ENCODE measurements at regions not wholly inside any gene's neighbourhood (a gene's known extent, or its start where the extent isn't known, plus 50 kb on each side); places are given as distances from the start of the nearest gene placed in this dataset.

DNA sequence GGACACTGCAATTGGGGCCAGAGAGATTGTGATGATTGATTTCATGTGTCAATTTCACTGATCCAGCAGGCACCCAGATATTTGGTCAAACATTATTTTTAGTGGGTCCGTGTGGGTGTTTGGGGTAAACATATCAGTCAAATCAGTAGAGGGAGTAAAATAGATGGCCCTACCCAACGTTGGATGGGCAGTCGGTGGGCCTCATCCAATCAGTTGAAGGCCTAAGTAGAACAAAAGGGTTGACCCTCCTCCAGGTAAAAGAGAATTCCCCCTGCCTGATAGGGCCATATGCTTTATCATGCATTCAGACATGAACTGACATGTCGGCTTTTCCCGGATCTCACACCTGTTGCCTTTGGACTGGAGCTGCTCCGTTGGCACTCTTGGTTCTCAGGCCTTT lies 195.1 kb upstream of the CAND1 start (continued):
- TF ChIP-seq ZFP37 (CRISPR knock-in tag; IDR thresholded peaks at IDR 0.05; ENCODE audit: borderline replicate concordance) (no peak), HNRNPUL1 (IDR thresholded peaks at IDR 0.05; ENCODE audit: low read depth, low read length) (no peak), ZNF10 (CRISPR knock-in tag; IDR thresholded peaks at IDR 0.05; ENCODE audit: borderline replicate concordance, low read depth) (no peak), ZSCAN30 (CRISPR knock-in tag; IDR thresholded peaks at IDR 0.05) (no peak), HOXA3 (CRISPR knock-in tag; IDR thresholded peaks at IDR 0.05) (no peak)
- TF ChIP-seq, protein P1, sequence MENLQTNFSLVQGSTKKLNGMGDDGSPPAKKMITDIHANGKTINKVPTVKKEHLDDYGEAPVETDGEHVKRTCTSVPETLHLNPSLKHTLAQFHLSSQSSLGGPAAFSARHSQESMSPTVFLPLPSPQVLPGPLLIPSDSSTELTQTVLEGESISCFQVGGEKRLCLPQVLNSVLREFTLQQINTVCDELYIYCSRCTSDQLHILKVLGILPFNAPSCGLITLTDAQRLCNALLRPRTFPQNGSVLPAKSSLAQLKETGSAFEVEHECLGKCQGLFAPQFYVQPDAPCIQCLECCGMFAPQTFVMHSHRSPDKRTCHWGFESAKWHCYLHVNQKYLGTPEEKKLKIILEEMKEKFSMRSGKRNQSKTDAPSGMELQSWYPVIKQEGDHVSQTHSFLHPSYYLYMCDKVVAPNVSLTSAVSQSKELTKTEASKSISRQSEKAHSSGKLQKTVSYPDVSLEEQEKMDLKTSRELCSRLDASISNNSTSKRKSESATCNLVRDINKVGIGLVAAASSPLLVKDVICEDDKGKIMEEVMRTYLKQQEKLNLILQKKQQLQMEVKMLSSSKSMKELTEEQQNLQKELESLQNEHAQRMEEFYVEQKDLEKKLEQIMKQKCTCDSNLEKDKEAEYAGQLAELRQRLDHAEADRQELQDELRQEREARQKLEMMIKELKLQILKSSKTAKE (CRISPR knock-in tag; IDR thresholded peaks at IDR 0.05; ENCODE audit: borderline replicate concordance): no peak

DNA sequence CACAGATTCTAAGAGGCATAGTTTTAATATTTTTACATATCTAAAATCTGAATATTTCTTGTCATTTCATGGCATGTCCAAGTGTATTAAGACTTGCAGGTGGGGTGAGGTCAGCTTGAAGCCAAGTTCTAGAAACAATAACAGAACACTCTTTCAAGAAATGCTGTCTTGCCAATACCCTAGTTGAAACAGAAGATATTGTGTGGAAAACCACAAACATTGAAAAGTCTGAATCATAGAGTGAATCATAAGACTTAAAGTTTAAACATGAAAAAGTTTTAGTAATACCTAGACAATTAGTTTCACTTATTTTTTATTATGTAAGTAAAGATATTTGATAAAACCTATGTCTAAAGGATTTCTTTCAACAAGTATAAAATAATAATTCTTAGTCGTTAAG lies 191.5 kb upstream of the CAND1 start:
- DNase-seq (ENCODE audit: low spot score) (no peak), ATAC-seq (no peak), FAIRE-seq (no peak)
- WGBS (ENCODE audit: low lambda C conversion rate): 2% methylated on average over 1 of the region's 1 CpG
- CTCF ChIA-PET (ENCODE audit: low intra/inter-chr PET ratio, low total read pairs): no interaction called here
- POLR2A ChIA-PET: no interaction called here
- Histone ChIP-seq H3K9me3 (ENCODE audit: low read length) (no peaks in the 10 kb centered on the region), H3K27me3 (ENCODE audit: control insufficient read depth in 1 of 2, insufficient read depth in 2 of 2, low read length in 2 of 2) (no peaks in the 10 kb centered on the region), H3K36me3 (replicated peaks in 1 of 2; ENCODE audit: control insufficient read depth in 1 of 2, insufficient read depth in 2 of 2, low read length in 2 of 2) (no peaks in the 10 kb centered on the region), H3K4me3 (replicated peaks in 1 of 3; ENCODE audit: insufficient read depth in 1 of 3, low read depth in 2 of 3, low read length in 3 of 3) (no peak overlapping the region), H3K79me2 (ENCODE audit: insufficient read depth, low read length) (no peaks in the 10 kb centered on the region), H2AFZ (ENCODE audit: low read length) (no peak overlapping the region), H4K20me1 (ENCODE audit: insufficient read depth, low read length) (no peaks in the 10 kb centered on the region), H3K27ac (ENCODE audit: extremely low read length, insufficient read depth, low read length) (no peak overlapping the region), H3K9ac (ENCODE audit: insufficient read depth, low read depth, low read length) (no peak overlapping the region), H3K4me2 (ENCODE audit: low read depth, low read length) (no peak overlapping the region), H3K4me1 (ENCODE audit: insufficient read depth, low read length) (no peaks in the 10 kb centered on the region)
- in situ Hi-C loops (cut with HindIII; ENCODE audit: extremely low pct_ligation_motif_present, low pct_unique_long_range_greater_than_20kb): no loop called here
- intact Hi-C loops (cut with micrococcal nuclease; ENCODE audit: unreplicated experiment): no loop called here
- no TSS peak for BruUV-seq (replicated peaks)
- TF ChIP-seq, protein P2, sequence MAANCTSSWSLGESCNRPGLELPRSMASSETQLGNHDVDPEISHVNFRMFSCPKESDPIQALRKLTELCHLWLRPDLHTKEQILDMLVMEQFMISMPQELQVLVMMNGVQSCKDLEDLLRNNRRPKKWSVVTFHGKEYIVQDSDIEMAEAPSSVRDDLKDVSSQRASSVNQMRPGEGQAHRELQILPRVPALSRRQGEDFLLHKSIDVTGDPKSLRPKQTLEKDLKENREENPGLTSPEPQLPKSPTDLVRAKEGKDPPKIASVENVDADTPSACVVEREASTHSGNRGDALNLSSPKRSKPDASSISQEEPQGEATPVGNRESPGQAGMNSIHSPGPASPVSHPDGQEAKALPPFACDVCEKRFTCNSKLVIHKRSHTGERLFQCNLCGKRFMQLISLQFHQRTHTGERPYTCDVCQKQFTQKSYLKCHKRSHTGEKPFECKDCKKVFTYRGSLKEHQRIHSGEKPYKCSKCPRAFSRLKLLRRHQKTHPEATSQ (CRISPR knock-in tag; IDR thresholded peaks at IDR 0.05; ENCODE audit: borderline replicate concordance): no peak
- TF ChIP-seq PITX1 (CRISPR knock-in tag; IDR thresholded peaks at IDR 0.05) (no peak), ZNF263 (CRISPR knock-in tag; IDR thresholded peaks at IDR 0.05) (no peak), FOXA1 (IDR thresholded peaks at IDR 0.05) (no peak), FOXA1 (CRISPR knock-in tag; IDR thresholded peaks at IDR 0.05) (no peak), ZBTB21 (CRISPR knock-in tag; IDR thresholded peaks at IDR 0.05) (no peak), ZBTB26 (CRISPR knock-in tag; IDR thresholded peaks at IDR 0.05; ENCODE audit: borderline replicate concordance) (no peak), ZNF570 (CRISPR knock-in tag; IDR thresholded peaks at IDR 0.05; ENCODE audit: borderline replicate concordance) (no peak), EED (CRISPR knock-in tag; IDR thresholded peaks at IDR 0.05) (no peak), ZNF576 (CRISPR knock-in tag; IDR thresholded peaks at IDR 0.05) (no peak), RXRB (CRISPR knock-in tag; IDR thresholded peaks at IDR 0.05; ENCODE audit: borderline replicate concordance) (no peak), ZBTB43 (CRISPR knock-in tag; conservative IDR thresholded peaks at IDR 0.05) (no peak), RORA (CRISPR knock-in tag; IDR thresholded peaks at IDR 0.05) (no peak), TSC22D2 (CRISPR knock-in tag; IDR thresholded peaks at IDR 0.05; ENCODE audit: borderline replicate concordance) (no peak)

All from HepG2 (cell line).